ENCODE measurements at regions not wholly inside any gene's neighbourhood (a gene's known extent, or its start where the extent isn't known, plus 50 kb on each side); places are given as distances from the start of the nearest gene placed in this dataset.

DNA sequence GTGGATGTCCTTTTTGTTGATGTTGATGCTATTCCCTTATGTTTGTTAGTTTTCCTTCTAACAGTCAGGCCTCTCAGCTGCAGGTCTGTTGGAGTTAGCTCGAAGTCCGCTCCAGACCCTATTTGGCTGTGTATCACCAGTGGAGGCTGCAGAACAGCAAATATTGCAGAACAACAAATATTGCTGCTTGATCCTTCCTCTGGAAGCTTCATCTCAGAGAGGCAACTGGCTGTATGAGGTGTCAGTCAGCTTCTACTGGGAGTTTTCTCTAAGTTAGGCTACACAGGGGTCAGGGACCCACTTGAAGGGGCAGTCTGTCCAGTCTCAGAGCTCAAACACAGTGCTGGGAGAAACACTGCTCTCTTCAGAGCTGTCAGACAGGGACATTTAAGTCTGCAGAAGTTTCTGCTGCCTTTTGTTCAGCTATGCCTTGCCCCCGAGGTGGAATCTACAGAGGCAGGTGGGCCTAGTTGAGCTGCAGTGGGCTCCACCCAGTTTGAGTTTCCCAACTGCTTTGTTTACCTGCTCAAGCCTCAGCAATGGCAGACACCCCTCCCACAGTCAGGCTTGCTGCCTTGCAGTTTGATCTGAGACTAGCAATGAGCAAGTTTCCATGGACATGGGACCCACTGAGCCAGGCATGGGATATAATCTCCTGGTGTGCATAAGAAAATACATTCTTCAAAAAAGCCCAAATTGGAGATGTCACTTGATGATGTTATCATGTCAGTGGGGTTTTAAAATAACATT is 99.5 kb downstream of the KDM5D start:
- Histone ChIP-seq H3K27me3 (ENCODE audit: control insufficient read depth in 3 of 3, insufficient read depth in 3 of 3, low read length in 3 of 3) (no peaks in the 10 kb centered on the region), H3K27ac (ENCODE audit: low read depth, low read length) (no peak overlapping the region), H3K36me3 (ENCODE audit: control insufficient read depth in 3 of 3, insufficient read depth in 3 of 3, low read length in 3 of 3) (no peaks in the 10 kb centered on the region), H3K4me3 (ENCODE audit: low read length in 3 of 3) (no peak overlapping the region), H3K4me1 (ENCODE audit: control insufficient read depth in 3 of 3, insufficient read depth in 3 of 3, low read length in 3 of 3) (no peaks in the 10 kb centered on the region), H3K9ac (ENCODE audit: low read depth in 1 of 3, low read length in 3 of 3) (no peak overlapping the region), H3K9me3 (ENCODE audit: control insufficient read depth in 3 of 3, low read length in 3 of 3) (no peaks in the 10 kb centered on the region)

- H3K9me3 ChIP-seq (ENCODE audit: control insufficient read depth in 3 of 3, low read length in 3 of 3), result no peaks in the 10 kb centered on the region
- H3K4me1 ChIP-seq (ENCODE audit: control insufficient read depth in 3 of 3, insufficient read depth in 3 of 3, low read length in 3 of 3), result no peaks in the 10 kb centered on the region
Observed at GRCh38 chrY:19637651-19638347, 106.7 kb downstream of the KDM5D start.

GRCh38 chrY:19628926-19629325 is 115.6 kb downstream of the KDM5D start:
- H3K4me3 ChIP-seq (ENCODE audit: low read length in 3 of 3), result no peak overlapping the region
- no peaks in the 10 kb centered on the region for H3K9me3 ChIP-seq (ENCODE audit: control insufficient read depth in 3 of 3, low read length in 3 of 3)
- no peaks in the 10 kb centered on the region for H3K27me3 ChIP-seq (ENCODE audit: control insufficient read depth in 3 of 3, insufficient read depth in 3 of 3, low read length in 3 of 3)
- no peaks in the 10 kb centered on the region for H3K4me1 ChIP-seq (ENCODE audit: control insufficient read depth in 3 of 3, insufficient read depth in 3 of 3, low read length in 3 of 3)
- H3K27ac ChIP-seq (ENCODE audit: low read depth, low read length), result no peak overlapping the region
- H3K36me3 ChIP-seq (ENCODE audit: control insufficient read depth in 3 of 3, insufficient read depth in 3 of 3, low read length in 3 of 3), result no peaks in the 10 kb centered on the region
- H3K9ac ChIP-seq (ENCODE audit: low read depth in 1 of 3, low read length in 3 of 3), result no peak overlapping the region

More at GRCh38 chrY:19637651-19638347, 106.7 kb downstream of the KDM5D start:
- Histone ChIP-seq H3K36me3 (ENCODE audit: control insufficient read depth in 3 of 3, insufficient read depth in 3 of 3, low read length in 3 of 3) (no peaks in the 10 kb centered on the region), H3K27ac (ENCODE audit: low read depth, low read length) (no peak overlapping the region), H3K9ac (ENCODE audit: low read depth in 1 of 3, low read length in 3 of 3) (no peak overlapping the region), H3K4me3 (ENCODE audit: low read length in 3 of 3) (no peak overlapping the region), H3K27me3 (ENCODE audit: control insufficient read depth in 3 of 3, insufficient read depth in 3 of 3, low read length in 3 of 3) (no peaks in the 10 kb centered on the region)

GRCh38 chrY:19622392-19622791 is 122.1 kb downstream of the KDM5D start:
- Histone ChIP-seq H3K9ac (ENCODE audit: low read depth in 1 of 3, low read length in 3 of 3) (no peak overlapping the region), H3K36me3 (ENCODE audit: control insufficient read depth in 3 of 3, insufficient read depth in 3 of 3, low read length in 3 of 3) (no peaks in the 10 kb centered on the region), H3K27me3 (ENCODE audit: control insufficient read depth in 3 of 3, insufficient read depth in 3 of 3, low read length in 3 of 3) (no peaks in the 10 kb centered on the region)

DNA sequence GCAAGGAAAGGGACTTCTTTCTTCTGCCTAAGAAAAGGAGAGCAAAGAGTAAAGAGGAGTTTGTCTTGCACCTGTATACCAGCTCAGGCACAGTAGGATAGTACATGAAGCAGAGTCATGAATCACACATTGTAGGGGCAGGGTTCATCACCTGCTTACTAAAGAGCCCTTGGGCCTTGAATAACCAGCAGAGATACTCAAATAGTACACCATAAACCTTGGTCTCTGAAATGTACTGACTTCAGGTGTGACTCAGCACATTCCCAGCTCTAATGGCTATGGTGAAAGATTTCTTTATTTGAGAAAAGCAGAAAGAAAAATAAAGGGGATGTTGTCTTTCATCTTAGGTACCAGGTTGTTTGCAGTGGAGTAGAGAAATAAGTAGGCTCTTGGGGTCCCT is 122.8 kb downstream of the KDM5D start:
- no peak overlapping the region for H3K27ac ChIP-seq (ENCODE audit: low read depth, low read length)
- H3K36me3 ChIP-seq (ENCODE audit: control insufficient read depth in 3 of 3, insufficient read depth in 3 of 3, low read length in 3 of 3), result no peaks in the 10 kb centered on the region
- no peak overlapping the region for H3K9ac ChIP-seq (ENCODE audit: low read depth in 1 of 3, low read length in 3 of 3)
- H3K4me3 ChIP-seq (ENCODE audit: low read length in 3 of 3), result no peak overlapping the region
- no peaks in the 10 kb centered on the region for H3K4me1 ChIP-seq (ENCODE audit: control insufficient read depth in 3 of 3, insufficient read depth in 3 of 3, low read length in 3 of 3)
- H3K27me3 ChIP-seq (ENCODE audit: control insufficient read depth in 3 of 3, insufficient read depth in 3 of 3, low read length in 3 of 3), result no peaks in the 10 kb centered on the region
- no peaks in the 10 kb centered on the region for H3K9me3 ChIP-seq (ENCODE audit: control insufficient read depth in 3 of 3, low read length in 3 of 3)

More at GRCh38 chrY:19622392-19622791, 122.1 kb downstream of the KDM5D start:
- no peak overlapping the region for H3K4me3 ChIP-seq (ENCODE audit: low read length in 3 of 3)
- no peaks in the 10 kb centered on the region for H3K9me3 ChIP-seq (ENCODE audit: control insufficient read depth in 3 of 3, low read length in 3 of 3)
- no peak overlapping the region for H3K27ac ChIP-seq (ENCODE audit: low read depth, low read length)
- no peaks in the 10 kb centered on the region for H3K4me1 ChIP-seq (ENCODE audit: control insufficient read depth in 3 of 3, insufficient read depth in 3 of 3, low read length in 3 of 3)

DNA sequence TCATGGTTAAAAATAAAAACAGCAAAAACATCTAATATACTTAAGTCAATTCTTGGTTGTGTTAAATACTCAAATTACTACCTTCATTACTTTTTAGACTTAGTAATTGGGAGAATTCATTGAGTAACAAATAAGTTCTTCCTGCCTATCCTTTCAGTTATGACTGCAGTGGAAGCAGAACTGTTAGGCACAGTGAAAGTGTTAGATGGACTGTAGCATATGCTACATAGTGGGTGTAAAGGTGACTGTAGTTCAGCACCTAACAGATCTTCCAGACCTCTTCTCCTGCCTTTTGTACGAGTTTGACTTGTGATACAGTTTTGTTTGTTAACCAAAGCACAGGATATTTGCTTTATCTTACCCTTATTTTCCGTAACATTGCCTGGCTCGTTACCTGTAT is 143.4 kb downstream of the KDM5D start:
- H3K4me3 ChIP-seq (ENCODE audit: low read length in 3 of 3), result no peak overlapping the region
- H3K27ac ChIP-seq (ENCODE audit: low read depth, low read length), result no peak overlapping the region
- no peaks in the 10 kb centered on the region for H3K27me3 ChIP-seq (ENCODE audit: control insufficient read depth in 3 of 3, insufficient read depth in 3 of 3, low read length in 3 of 3)
- no peaks in the 10 kb centered on the region for H3K9me3 ChIP-seq (ENCODE audit: control insufficient read depth in 3 of 3, low read length in 3 of 3)
- H3K36me3 ChIP-seq (ENCODE audit: control insufficient read depth in 3 of 3, insufficient read depth in 3 of 3, low read length in 3 of 3), result peaks cover 0 to 3% (median 0%) of the 10 kb centered on the region in 3 donors
- H3K4me1 ChIP-seq (ENCODE audit: control insufficient read depth in 3 of 3, insufficient read depth in 3 of 3, low read length in 3 of 3), result no peaks in the 10 kb centered on the region
- H3K9ac ChIP-seq (ENCODE audit: low read depth in 1 of 3, low read length in 3 of 3), result no peak overlapping the region

GRCh38 chrY:19600711-19601110 is 143.8 kb downstream of the KDM5D start:
- no peak overlapping the region for H3K27ac ChIP-seq (ENCODE audit: low read depth, low read length)
- H3K36me3 ChIP-seq (ENCODE audit: control insufficient read depth in 3 of 3, insufficient read depth in 3 of 3, low read length in 3 of 3), result peaks cover 0 to 3% (median 0%) of the 10 kb centered on the region in 3 donors
- no peaks in the 10 kb centered on the region for H3K4me1 ChIP-seq (ENCODE audit: control insufficient read depth in 3 of 3, insufficient read depth in 3 of 3, low read length in 3 of 3)
- no peak overlapping the region for H3K9ac ChIP-seq (ENCODE audit: low read depth in 1 of 3, low read length in 3 of 3)
- H3K4me3 ChIP-seq (ENCODE audit: low read length in 3 of 3), result no peak overlapping the region
- no peaks in the 10 kb centered on the region for H3K27me3 ChIP-seq (ENCODE audit: control insufficient read depth in 3 of 3, insufficient read depth in 3 of 3, low read length in 3 of 3)
- H3K9me3 ChIP-seq (ENCODE audit: control insufficient read depth in 3 of 3, low read length in 3 of 3), result no peaks in the 10 kb centered on the region

DNA sequence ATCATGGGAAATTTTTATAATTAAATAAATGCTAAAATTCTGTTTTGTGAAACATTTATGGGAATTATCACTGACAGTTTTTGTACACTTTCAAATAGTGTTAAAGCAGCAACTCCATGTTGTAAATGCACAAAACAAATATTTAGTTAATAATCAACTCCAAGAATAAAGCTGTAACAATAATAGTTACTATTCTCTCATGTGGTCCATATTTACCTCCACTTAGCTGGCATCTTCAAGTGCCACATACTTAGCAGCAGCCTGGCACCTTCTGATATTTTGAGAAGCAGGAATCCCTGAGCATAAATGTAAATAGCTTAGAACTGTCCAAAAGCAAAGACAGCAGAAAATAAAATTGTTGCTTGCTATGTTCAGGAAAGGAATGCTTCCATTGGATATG is 154.3 kb downstream of the KDM5D start:
- Histone ChIP-seq H3K27ac (ENCODE audit: low read depth, low read length) (no peak overlapping the region), H3K9me3 (ENCODE audit: control insufficient read depth in 3 of 3, low read length in 3 of 3) (no peaks in the 10 kb centered on the region), H3K4me3 (ENCODE audit: low read length in 3 of 3) (no peak overlapping the region)

GRCh38 chrY:19589664-19590063 is 154.9 kb downstream of the KDM5D start:
- no peak overlapping the region for H3K27ac ChIP-seq (ENCODE audit: low read depth, low read length)
- H3K9ac ChIP-seq (ENCODE audit: low read depth in 1 of 3, low read length in 3 of 3), result no peak overlapping the region
- H3K9me3 ChIP-seq (ENCODE audit: control insufficient read depth in 3 of 3, low read length in 3 of 3), result no peaks in the 10 kb centered on the region
- no peaks in the 10 kb centered on the region for H3K4me1 ChIP-seq (ENCODE audit: control insufficient read depth in 3 of 3, insufficient read depth in 3 of 3, low read length in 3 of 3)
- no peaks in the 10 kb centered on the region for H3K27me3 ChIP-seq (ENCODE audit: control insufficient read depth in 3 of 3, insufficient read depth in 3 of 3, low read length in 3 of 3)
- peaks cover 0 to 5% (median 4%) of the 10 kb centered on the region in 3 donors for H3K36me3 ChIP-seq (ENCODE audit: control insufficient read depth in 3 of 3, insufficient read depth in 3 of 3, low read length in 3 of 3)
- H3K4me3 ChIP-seq (ENCODE audit: low read length in 3 of 3), result no peak overlapping the region

More for the DNA sequence above, 154.3 kb downstream of the KDM5D start:
- Histone ChIP-seq H3K27me3 (ENCODE audit: control insufficient read depth in 3 of 3, insufficient read depth in 3 of 3, low read length in 3 of 3) (no peaks in the 10 kb centered on the region), H3K36me3 (ENCODE audit: control insufficient read depth in 3 of 3, insufficient read depth in 3 of 3, low read length in 3 of 3) (peaks cover 0 to 5% (median 4%) of the 10 kb centered on the region in 3 donors), H3K9ac (ENCODE audit: low read depth in 1 of 3, low read length in 3 of 3) (no peak overlapping the region), H3K4me1 (ENCODE audit: control insufficient read depth in 3 of 3, insufficient read depth in 3 of 3, low read length in 3 of 3) (no peaks in the 10 kb centered on the region)

GRCh38 chrY:19587311-19587710 is 157.2 kb downstream of the KDM5D start:
- Histone ChIP-seq H3K36me3 (ENCODE audit: control insufficient read depth in 3 of 3, insufficient read depth in 3 of 3, low read length in 3 of 3) (peaks cover 0 to 4% (median 2%) of the 10 kb centered on the region in 3 donors), H3K4me1 (ENCODE audit: control insufficient read depth in 3 of 3, insufficient read depth in 3 of 3, low read length in 3 of 3) (no peaks in the 10 kb centered on the region), H3K27me3 (ENCODE audit: control insufficient read depth in 3 of 3, insufficient read depth in 3 of 3, low read length in 3 of 3) (no peaks in the 10 kb centered on the region), H3K27ac (ENCODE audit: low read depth, low read length) (no peak overlapping the region), H3K9ac (ENCODE audit: low read depth in 1 of 3, low read length in 3 of 3) (no peak overlapping the region), H3K9me3 (ENCODE audit: control insufficient read depth in 3 of 3, low read length in 3 of 3) (no peaks in the 10 kb centered on the region), H3K4me3 (ENCODE audit: low read length in 3 of 3) (no peak overlapping the region)
